PC-3 (cell line): ENCODE measurements at regions not wholly inside any gene's neighbourhood (a gene's known extent, or its start where the extent isn't known, plus 50 kb on each side); places are given as distances from the start of the nearest gene placed in this dataset.

Experiments used
- ATAC-seq: fragments of 200-7000 bp; cut with Tn5 transposase; 2 replicates; pipeline ENCODE4 v1.9.1; 2020; ENCODE audit warnings: mild to moderate bottlenecking, moderate library complexity
- BruUV-seq: library from RNA; stranded (reverse); fragments of 400-500 nt; replicated peaks from 2 replicates; lab custom pipeline; 2021; lab: Mats Ljungman, UMichigan
- CTCF ChIA-PET: fragments of 300-600 bp; sonication (Branson Sonifier 250); formaldehyde crosslinking; loops from one replicate; lab custom pipeline; 2022; ENCODE audit warnings: antibody characterized with exemption; lab: Charles Lee
- POLR2A ChIA-PET: fragments of 300-600 bp; sonication (Branson Sonifier 250); formaldehyde crosslinking; loops from one replicate; lab custom pipeline; 2022; ENCODE audit warnings: antibody characterized with exemption; ENCODE audit not compliant: unreplicated experiment; lab: Charles Lee
- DNase-seq: peaks from one replicate; pipeline ENCODE4 v3.0.0-alpha.2; 2015
- H2AFZ ChIP-seq: fragments of 300-600 bp; sonication (generic); 2 replicates; pipeline ENCODE4 v1.6.0; 2016; ENCODE audit warnings: antibody characterized with exemption, low read length
- H3F3A ChIP-seq: fragments of 300-600 bp; sonication (generic); one replicate; pipeline ENCODE4 v1.6.0; 2017; ENCODE audit warnings: antibody characterized with exemption, low read length, control low read depth, mild to moderate bottlenecking; ENCODE audit not compliant: unreplicated experiment
- H3K27ac ChIP-seq: fragments of 300-600 bp; sonication (generic); 2 replicates; pipeline ENCODE4 v1.5.1; 2016; ENCODE audit warnings: mild to moderate bottlenecking, low read length
- H3K27me3 ChIP-seq: fragments of 300-600 bp; sonication (generic); 2 replicates; pipeline ENCODE4 v1.6.1; 2016; ENCODE audit warnings: low read length, mixed read lengths
- H3K36me3 ChIP-seq: fragments of 300-600 bp; sonication (generic); 2 replicates; pipeline ENCODE4 v1.6.1; 2016; ENCODE audit warnings: low read depth, mixed run types, low read length, mixed read lengths
- H3K4me1 ChIP-seq: fragments of 300-600 bp; sonication (generic); 2 replicates; pipeline ENCODE4 v1.5.1; 2016; ENCODE audit warnings: low read length; ENCODE audit not compliant: insufficient read depth
- H3K4me2 ChIP-seq: fragments of 300-600 bp; sonication (generic); 2 replicates; pipeline ENCODE4 v1.6.0; 2016; ENCODE audit warnings: low read length
- H3K4me3 ChIP-seq: fragments of 300-600 bp; sonication (generic); 2 replicates; pipeline ENCODE4 v1.5.1; 2016; ENCODE audit warnings: mild to moderate bottlenecking, low read length, mixed read lengths
- H3K79me2 ChIP-seq: fragments of 300-600 bp; sonication (generic); 2 replicates; pipeline ENCODE4 v1.6.1; 2017; ENCODE audit warnings: low read length, mixed read lengths
- H3K9ac ChIP-seq: fragments of 300-600 bp; sonication (generic); 2 replicates; pipeline ENCODE4 v1.6.0; 2016; ENCODE audit warnings: mild to moderate bottlenecking, low read length
- H3K9me2 ChIP-seq: fragments of 300-600 bp; sonication (generic); replicated peaks from 2 replicates; pipeline ENCODE4 v1.6.1; 2016; ENCODE audit warnings: mixed run types, low read length, mixed read lengths
- H3K9me3 ChIP-seq: fragments of 300-600 bp; sonication (generic); 2 replicates; pipeline ENCODE4 v1.6.1; 2016; ENCODE audit warnings: low read length, mixed read lengths
- H4K20me1 ChIP-seq: fragments of 300-600 bp; sonication (generic); 2 replicates; pipeline ENCODE4 v1.6.1; 2016; ENCODE audit warnings: low read length, mixed read lengths
- CTCF ChIP-seq: fragments of 300-600 bp; sonication (generic); conservative IDR thresholded peaks from 2 replicates; pipeline ENCODE4 v1.5.1; 2017; ENCODE audit warnings: antibody characterized with exemption, low read depth, mild to moderate bottlenecking, low read length
- EZH2 ChIP-seq: fragments of 300-600 bp; sonication (generic); IDR thresholded peaks from one replicate; pipeline ENCODE4 v1.6.1; 2017; ENCODE audit warnings: antibody characterized with exemption, mild to moderate bottlenecking, low read length; ENCODE audit not compliant: unreplicated experiment
- EZH2phosphoT487 ChIP-seq: fragments of 300-600 bp; sonication (generic); IDR thresholded peaks from 2 replicates; pipeline ENCODE4 v1.6.1; 2018; ENCODE audit warnings: mild to moderate bottlenecking, antibody characterized with exemption, low read length, borderline replicate concordance
- intact Hi-C: fragments of 100-400 bp; cut with micrococcal nuclease; formaldehyde crosslinking; loops from 2 replicates; pipeline ENCODE4 v1.9.0; 2023

DNA sequence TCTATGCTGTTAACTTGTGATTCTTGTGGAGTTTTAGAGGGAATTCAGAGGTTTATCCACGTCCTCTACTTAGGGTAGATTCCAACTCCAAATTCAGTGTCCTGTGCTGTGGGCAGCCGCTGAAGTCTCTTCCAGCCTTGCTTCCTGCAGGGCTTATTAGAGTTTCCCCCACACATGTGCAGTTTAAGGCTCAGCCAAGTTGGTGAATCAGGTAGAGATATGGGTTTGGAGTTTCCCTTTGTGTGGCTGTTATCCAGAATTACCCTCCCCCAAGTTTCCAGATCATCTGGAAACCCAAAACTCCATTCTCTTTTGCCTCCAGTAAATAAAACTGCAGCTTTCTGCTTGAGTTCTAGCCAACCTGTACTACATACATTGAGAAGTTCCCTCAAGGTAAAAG is 853.7 kb downstream of the GALC start:
- peaks cover 7% of the 10 kb centered on the region; the same call in 1 of the 2 replicates for H3K9me3 ChIP-seq
- no peaks in the 10 kb centered on the region for H3K4me1 ChIP-seq
- no peak for TF ChIP-seq EZH2phosphoT487
- TF ChIP-seq CTCF, result no peak
- TF ChIP-seq EZH2, result no peak
- intact Hi-C loops, result no loop called here
- no peaks in the 10 kb centered on the region for H3K79me2 ChIP-seq
- no peaks in the 10 kb centered on the region for H3K9me2 ChIP-seq
- no peaks in the 10 kb centered on the region for H3K27me3 ChIP-seq
- H2AFZ ChIP-seq, result no peak overlapping the region
- no peak for ATAC-seq
- H3K4me3 ChIP-seq, result no peak overlapping the region
- ChIA-PET POLR2A (no interaction called here), CTCF (no interaction called here)
- no peaks in the 10 kb centered on the region for H3K36me3 ChIP-seq
- no TSS peak for BruUV-seq
- H3K27ac ChIP-seq, result no peak overlapping the region
- no peak overlapping the region for H3K9ac ChIP-seq
- H3F3A ChIP-seq, result no peaks in the 10 kb centered on the region
- H4K20me1 ChIP-seq, result no peaks in the 10 kb centered on the region
- DNase-seq, result no peak
- H3K4me2 ChIP-seq, result no peak overlapping the region

GRCh38 chr14:87133073-87133801 is 859.7 kb downstream of the GALC start:
- intact Hi-C loops, result no loop called here
- Histone ChIP-seq H3K9ac (no peak overlapping the region), H3K9me2 (no peaks in the 10 kb centered on the region), H3K27ac (no peak overlapping the region), H3K27me3 (no peaks in the 10 kb centered on the region), H3K4me2 (no peak overlapping the region), H3K79me2 (no peaks in the 10 kb centered on the region), H2AFZ (no peak overlapping the region), H3F3A (no peaks in the 10 kb centered on the region), H3K36me3 (no peaks in the 10 kb centered on the region), H3K9me3 (no peaks in the 10 kb centered on the region; the same call in 1 of the 2 replicates), H4K20me1 (no peaks in the 10 kb centered on the region), H3K4me1 (no peaks in the 10 kb centered on the region), H3K4me3 (no peak overlapping the region)
- ATAC-seq (no peak), DNase-seq (peak; percentile 35)
- no peak for TF ChIP-seq EZH2phosphoT487
- TF ChIP-seq EZH2, result no peak
- no peak for TF ChIP-seq CTCF
- ChIA-PET CTCF (no interaction called here), POLR2A (no interaction called here)
- no TSS peak for BruUV-seq

DNA sequence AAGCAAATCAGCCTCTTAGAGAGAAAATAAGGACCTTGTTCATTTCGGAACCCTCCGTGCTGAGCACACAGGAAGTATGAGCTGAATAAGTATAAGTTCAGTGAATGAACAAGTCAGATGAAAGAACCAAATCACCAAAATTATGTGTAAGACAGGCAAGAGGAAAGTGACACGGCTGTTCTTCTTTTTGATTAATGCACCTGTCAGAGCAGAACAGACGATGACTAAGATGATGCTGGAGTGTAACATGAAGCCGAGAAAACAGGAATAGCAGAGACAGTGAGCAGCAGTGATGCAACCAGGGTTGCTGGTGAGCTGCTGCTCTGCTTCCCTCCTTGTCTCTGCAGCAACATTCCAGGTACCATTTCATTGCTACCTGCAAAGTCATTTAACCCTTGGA is 861.1 kb downstream of the GALC start:
- TF ChIP-seq CTCF (no peak), EZH2phosphoT487 (no peak), EZH2 (no peak)
- DNase-seq, result peak; percentile 46
- Histone ChIP-seq H3K9me2 (no peaks in the 10 kb centered on the region), H4K20me1 (no peaks in the 10 kb centered on the region), H3K4me1 (no peaks in the 10 kb centered on the region), H3K4me3 (no peak overlapping the region), H3K79me2 (no peaks in the 10 kb centered on the region), H3K9ac (no peak overlapping the region), H3K4me2 (no peak overlapping the region), H3K36me3 (no peaks in the 10 kb centered on the region), H3K9me3 (no peaks in the 10 kb centered on the region; the same call in none of the 2 replicates), H3K27me3 (no peaks in the 10 kb centered on the region), H3F3A (no peaks in the 10 kb centered on the region), H2AFZ (no peak overlapping the region), H3K27ac (no peak overlapping the region)
- CTCF ChIA-PET, result no interaction called here
- POLR2A ChIA-PET, result no interaction called here
- intact Hi-C loops, result no loop called here
- no TSS peak for BruUV-seq
- ATAC-seq, result no peak
